ENCODE measurements at regions not wholly inside any gene's neighbourhood (a gene's known extent, or its start where the extent isn't known, plus 50 kb on each side); places are given as distances from the start of the nearest gene placed in this dataset.

DNA sequence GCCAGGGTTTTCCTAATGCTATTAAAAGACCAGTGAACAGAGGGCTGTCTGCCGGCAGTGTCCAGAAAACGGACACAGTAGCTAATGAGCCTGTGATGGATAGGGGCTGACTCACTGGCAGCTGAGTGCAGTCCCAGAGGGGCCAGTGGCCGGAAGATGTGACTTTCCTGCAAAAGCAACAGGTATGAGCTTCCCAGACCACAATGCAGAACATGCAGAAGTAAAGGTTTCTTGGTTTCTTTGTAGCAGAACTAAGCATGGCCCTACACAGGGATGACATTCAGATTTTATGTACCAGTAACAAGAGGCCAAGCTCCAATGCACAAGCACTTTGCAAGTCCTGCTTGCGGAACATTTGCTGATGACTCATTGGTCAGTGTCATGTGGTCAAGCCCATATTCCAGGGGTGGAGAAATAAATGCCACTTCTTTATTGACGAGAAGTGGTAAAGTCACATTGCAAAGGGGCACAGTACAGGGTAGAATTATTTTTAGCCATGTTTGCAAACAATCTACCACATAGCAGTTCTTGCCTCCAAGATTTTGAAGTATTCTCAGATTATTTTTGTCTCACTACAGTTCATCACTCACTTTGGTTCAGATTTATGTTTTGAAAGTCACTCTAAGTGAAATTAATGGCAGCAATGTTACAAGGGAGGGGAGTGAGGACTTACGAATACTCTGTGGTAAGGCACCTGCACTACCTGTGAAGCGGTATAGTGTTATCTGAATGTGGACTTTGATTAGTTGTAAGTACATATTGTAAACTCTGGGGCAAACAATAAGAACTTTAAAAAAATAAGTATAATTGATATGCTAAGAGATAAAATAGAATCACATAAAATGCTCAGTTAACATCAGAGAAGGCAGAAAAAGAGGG is 263.3 kb downstream of the ABHD5 start:
- DNase-seq, result no peak

DNA sequence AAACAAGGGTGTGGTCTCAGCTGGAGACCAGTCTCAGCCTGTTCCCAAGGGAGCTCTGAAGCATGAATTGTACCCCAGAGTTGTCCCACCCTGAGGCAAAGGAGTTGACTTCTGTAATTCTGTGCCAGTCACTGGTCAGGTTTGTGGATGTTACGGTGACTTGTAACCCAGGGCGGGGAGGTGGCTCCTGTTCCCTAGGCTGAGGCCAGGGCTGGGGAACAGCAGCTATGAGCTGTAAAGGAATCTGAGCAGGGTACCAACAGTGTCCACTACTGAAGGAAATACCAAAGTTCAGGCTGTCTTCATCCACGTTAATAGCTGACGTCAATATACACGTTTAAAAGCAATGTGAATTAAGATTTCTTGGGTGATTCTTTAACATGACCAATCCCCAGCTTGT is 266.2 kb downstream of the ABHD5 start:
- DNase-seq, result no peak

- DNase-seq, result no peak
Measured at GRCh38 chr3:43957553-43957952, 266.8 kb downstream of the ABHD5 start.

GRCh38 chr3:43958005-43958770 is 267.4 kb downstream of the ABHD5 start:
- no peak for DNase-seq

GRCh38 chr3:43958973-43959372 is 268.2 kb downstream of the ABHD5 start:
- no peak for DNase-seq

- no peak for DNase-seq
Measured at GRCh38 chr3:43959498-43960447, 269.0 kb downstream of the ABHD5 start.

DNA sequence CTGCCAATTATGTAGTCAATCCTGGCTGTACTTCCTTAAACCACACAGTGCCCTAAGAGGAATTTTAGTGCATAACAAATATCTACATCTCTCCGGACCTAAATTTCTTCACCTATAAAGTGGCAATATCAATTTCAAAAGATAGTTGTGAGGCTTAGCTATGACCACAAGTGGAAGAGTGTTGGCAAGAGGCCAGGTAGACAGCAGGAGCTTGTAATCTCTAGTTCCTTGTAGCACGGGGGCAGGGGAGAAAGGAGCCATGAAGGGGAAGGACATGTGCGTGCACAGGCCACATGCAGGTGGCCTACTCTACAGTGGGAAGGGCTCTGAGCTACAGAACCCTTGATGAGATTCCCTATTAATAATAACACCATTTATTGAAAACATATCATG is 269.7 kb downstream of the ABHD5 start:
- DNase-seq, result no peak

DNA sequence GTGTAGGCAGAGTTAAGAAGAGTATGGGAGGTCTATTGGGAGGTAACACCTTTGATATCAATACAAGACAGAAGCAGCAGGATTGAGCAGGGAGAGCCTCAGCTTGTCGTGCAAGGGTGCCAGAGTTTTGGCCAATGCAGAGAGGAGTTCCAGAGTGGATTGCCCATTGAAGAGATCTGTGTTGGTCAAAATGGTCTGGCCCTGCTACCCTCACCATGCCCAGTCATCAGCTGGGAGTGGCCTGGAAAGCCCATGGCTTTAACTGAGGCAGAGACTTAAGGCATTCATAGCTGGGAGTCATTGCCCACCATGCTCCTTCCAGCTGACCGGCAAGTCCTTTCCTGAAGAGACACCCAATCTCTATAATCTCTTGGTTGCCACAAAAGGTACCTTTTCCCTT is 271.3 kb downstream of the ABHD5 start:
- DNase-seq, result no peak

DNA sequence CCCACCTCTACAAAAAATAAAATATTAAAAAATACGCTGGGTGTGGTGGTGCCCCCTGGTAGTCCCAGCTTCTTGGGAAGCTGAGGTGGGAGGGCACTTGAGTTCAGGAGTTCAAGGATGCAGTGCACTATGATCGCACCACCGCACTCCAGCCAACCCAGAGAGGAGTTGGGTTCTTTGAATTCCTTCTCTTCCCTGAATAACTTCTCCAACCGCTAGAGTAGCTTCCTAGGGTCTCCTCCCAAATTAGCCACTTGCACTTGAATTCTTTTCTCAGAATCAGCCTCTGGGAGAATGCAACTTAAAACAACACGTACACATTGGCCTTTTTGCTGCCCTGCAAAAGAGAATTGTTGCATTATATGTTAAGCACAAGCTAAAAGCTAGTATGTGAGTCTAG is 272.5 kb downstream of the ABHD5 start:
- DNase-seq, result no peak

DNA sequence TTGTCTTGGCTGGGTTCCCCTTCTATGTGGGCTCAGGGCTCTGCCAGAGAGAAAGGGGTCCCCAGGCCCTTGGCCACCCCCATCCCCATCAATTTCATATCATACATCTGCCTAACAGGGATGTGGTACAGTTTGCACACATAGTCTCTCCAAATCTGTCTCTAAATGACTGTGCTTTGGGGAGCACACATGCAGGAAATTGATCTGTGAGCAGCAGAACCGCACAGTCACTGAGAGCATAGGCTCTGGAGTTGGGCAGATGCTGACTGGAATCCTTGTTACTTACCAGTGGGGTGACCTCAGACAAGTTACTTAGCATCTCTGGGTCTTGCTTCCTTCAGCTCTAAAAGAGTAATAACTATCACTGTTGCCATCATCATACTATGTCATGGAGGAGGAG is 273.9 kb downstream of the ABHD5 start:
- DNase-seq, result no peak

DNA sequence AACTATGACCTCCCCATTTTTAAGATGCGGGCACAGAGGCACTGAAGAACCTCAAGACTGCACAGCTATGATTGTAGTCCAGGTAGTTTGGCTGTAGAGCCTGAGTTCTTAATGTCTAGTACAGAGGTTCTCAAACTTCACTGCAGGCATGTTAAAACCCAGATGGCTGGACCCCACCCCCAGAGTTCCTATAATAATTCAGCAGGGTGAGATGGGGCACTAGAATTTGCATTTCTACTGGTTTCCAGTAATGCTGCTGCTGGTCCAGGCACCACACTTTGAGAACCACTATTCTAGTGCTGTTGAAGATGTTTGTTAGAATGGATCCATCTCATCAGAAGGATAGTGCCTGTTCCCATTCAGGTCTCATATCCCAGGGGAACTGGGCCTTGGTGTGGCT is 274.9 kb downstream of the ABHD5 start:
- no peak for DNase-seq

DNA sequence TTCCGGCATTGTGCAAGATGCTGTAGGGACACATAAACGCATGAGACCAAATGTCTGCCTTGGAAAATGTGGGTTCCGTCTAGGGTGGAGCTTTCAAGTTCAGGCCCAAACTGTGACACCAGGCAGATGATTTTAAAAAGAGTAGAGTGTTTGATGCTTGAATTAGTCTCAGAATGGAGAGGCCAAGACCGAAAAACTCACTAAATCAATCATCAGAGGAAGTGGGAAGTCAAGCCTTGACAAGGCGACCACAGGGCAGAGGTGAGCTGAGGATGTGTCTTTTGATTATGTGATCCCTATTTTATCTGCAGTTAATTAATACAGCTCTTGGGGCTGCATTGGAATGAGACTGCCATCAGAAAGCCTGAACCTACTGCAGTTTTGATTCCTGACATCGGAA is 275.4 kb downstream of the ABHD5 start:
- DNase-seq, result no peak

DNA sequence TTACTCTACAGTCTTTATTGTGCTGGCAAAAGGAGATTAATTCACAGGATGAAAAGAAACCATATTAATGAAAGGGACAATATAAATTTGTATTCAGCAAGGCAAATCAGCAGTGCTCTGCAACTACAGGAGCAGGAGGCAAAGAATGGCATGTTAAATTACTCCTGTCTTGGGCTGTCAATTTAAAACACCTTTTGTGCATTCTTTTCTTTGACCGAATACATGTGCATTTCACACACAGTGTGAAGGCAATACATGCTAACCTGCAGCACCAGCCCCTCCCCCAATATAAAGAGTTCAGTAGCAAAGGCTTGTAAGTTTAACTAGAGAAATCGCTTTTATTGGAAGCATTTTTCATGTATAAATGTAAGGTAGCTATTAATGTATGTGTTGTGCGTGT is 275.2 kb upstream of the TOPAZ1 start:
- DNase-seq, result no peak

DNA sequence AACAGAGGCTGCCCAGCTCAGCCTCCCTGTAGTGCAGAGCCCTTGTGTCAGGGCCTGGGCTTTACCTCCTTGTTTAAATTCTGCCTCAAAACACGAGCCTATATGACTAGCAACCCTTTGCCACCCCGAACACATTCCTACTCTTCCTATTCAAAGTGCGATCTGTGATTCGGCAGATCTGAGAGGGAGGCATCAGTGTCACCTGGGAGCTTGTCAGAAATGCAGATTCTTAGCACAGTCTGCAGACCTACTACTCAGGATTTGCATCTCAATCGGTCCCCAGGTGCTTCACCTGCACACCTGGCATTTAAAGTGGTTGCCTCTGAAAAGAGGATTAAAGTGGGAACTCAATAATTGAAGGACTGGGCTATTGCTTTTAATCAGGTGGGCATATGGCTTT is 273.2 kb upstream of the TOPAZ1 start:
- no peak for DNase-seq

GRCh38 chr3:43969944-43970343 is 271.7 kb upstream of the TOPAZ1 start:
- DNase-seq, result no peak

GRCh38 chr3:43970351-43970750 is 271.3 kb upstream of the TOPAZ1 start:
- no peak for DNase-seq

DNA sequence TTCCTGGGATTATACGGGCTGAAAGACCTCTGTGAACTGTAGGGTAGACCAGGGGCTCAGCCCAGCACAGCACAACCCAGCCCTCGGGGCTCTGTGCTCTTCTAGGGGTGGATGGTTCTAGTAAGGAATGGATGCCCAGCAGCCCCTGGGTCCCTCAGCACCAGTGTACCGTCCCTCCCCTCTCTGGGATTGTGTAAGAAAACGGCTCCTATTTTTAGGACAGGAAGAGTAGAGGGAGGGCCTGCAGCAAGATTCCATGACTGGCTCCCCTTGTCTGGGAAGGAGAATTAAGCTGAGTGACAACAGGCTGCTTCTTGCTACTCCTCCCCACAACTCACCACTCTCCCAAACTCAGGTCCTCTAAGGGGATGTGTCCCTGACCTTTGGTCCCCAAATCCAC is 270.8 kb upstream of the TOPAZ1 start:
- no peak for DNase-seq

GRCh38 chr3:43971486-43971885 is 270.2 kb upstream of the TOPAZ1 start:
- DNase-seq, result no peak

- no peak for DNase-seq
Measured at GRCh38 chr3:43978708-43979107, 263.0 kb upstream of the TOPAZ1 start.

GRCh38 chr3:43979645-43980044 is 262.0 kb upstream of the TOPAZ1 start:
- no peak for DNase-seq

DNA sequence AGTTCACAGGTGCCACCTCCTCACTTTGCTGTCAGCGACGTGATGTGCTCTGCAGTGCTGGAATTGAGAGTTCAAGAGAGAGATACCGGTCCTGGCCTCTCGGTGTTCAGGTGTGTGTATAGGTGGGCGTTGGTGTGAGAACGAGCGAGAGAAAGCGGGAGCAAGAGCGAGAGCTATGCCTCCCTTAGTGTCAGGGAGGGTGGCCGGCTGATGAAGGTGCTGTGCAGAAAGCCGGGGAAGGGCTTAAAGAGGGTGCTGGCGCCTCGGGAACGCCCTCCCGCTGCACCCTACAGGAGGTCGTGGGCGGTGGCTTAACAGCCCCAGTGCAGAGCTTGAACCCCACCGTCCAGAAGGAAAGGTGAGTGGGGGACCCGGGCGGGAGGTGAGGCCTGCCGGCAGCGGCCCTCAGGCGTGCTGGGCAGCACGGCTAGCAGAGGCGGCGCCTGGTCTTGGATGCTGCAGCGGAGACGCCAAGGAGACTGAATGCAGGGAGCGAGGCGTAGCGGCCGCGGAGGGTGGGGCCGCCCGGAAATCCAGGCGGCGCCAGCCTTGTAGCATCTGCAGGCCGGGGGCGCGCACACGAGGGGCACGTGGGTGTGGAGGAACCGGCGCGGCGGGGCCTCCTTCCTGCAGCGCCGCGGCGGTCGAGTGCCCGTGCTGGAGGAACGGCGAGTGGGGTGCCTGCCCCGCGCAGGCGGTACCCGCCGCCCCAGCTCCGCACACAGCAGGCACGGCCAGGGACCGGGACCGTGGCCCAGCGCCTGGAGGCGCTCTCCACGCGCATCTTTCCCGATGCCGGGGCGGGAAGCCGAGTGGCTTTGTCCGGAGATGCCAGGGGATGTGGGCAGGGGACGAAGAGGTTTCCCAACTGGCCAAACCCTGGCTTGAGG is 246.8 kb upstream of the TOPAZ1 start:
- DNase-seq, result no peak
